Cardiac muscle cell (in vitro differentiated cells and primary cell): ENCODE measurements at regions not wholly inside any gene's neighbourhood (a gene's known extent, or its start where the extent isn't known, plus 50 kb on each side); places are given as distances from the start of the nearest gene placed in this dataset.

Experiments used
- DNase-seq, 2 donors: peaks; one replicate each; pipeline versions ENCODE4 v3.0.0 to v3.0.0-alpha.2; 2010 to 2017; ENCODE audit warnings: low read depth in 1 of 2, low spot score in 1 of 2
- H3K27ac ChIP-seq: fragments of 200-600 bp; sonication (generic); 2 replicates; pipeline ENCODE4 v1.5.1; 2016
- H3K27me3 ChIP-seq: fragments of 200-600 bp; sonication (generic); 2 replicates; pipeline ENCODE4 v1.6.0; 2016; ENCODE audit warnings: control low read depth
- H3K36me3 ChIP-seq: fragments of 200-600 bp; sonication (generic); 2 replicates; pipeline ENCODE4 v1.5.1; 2016; ENCODE audit warnings: control low read depth
- H3K4me1 ChIP-seq: fragments of 200-600 bp; sonication (generic); 2 replicates; pipeline ENCODE4 v1.8.1; 2017; ENCODE audit warnings: low read depth, mild to moderate bottlenecking, mixed run types
- H3K4me3 ChIP-seq: fragments of 200-600 bp; sonication (generic); 2 replicates; pipeline ENCODE4 v1.5.1; 2016; ENCODE audit warnings: mild to moderate bottlenecking
- H3K9me3 ChIP-seq: fragments of 200-600 bp; sonication (generic); 2 replicates; pipeline ENCODE4 v1.5.1; 2017; ENCODE audit warnings: low read depth, mild to moderate bottlenecking, control low read depth
- CTCF ChIP-seq: IDR thresholded peaks from 2 replicates; pipeline ENCODE4 v1.5.1; 2012; ENCODE audit warnings: low read depth, mild to moderate bottlenecking, low read length

- no peaks in the 10 kb centered on the region for H3K9me3 ChIP-seq
- H3K36me3 ChIP-seq, result no peaks in the 10 kb centered on the region
- H3K4me3 ChIP-seq, result no peak overlapping the region
- no peak for TF ChIP-seq CTCF
- no peaks in the 10 kb centered on the region for H3K4me1 ChIP-seq
- H3K27ac ChIP-seq, result no peak overlapping the region
- H3K27me3 ChIP-seq, result no peaks in the 10 kb centered on the region
- DNase-seq, result no peak
Observed at GRCh38 chr4:81356621-81357020, 115.1 kb downstream of the RASGEF1B start.

DNA sequence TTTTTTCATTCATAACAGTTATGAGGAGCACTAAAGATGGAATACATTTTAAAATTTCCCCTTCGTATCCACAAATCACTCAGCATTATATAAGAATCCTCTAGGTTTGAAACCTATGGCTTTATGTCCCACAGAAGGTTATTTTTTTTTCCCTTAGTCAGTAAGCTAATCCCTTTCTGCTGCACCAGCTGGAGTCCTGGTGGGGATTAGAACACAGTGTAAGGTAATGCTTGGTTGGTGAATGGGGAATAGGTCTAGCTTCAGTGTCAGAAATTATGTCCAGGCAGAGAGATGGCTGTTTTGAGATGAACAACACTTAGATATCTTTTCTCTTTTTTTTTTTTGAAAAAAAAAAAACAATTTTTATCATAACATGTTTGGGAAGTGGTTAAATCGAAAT, 116.6 kb downstream of the RASGEF1B start:
- Histone ChIP-seq H3K4me1 (no peaks in the 10 kb centered on the region), H3K36me3 (no peaks in the 10 kb centered on the region), H3K27me3 (no peaks in the 10 kb centered on the region), H3K4me3 (no peak overlapping the region), H3K27ac (no peak overlapping the region), H3K9me3 (no peaks in the 10 kb centered on the region)
- TF ChIP-seq CTCF, result no peak
- no peak for DNase-seq

DNA sequence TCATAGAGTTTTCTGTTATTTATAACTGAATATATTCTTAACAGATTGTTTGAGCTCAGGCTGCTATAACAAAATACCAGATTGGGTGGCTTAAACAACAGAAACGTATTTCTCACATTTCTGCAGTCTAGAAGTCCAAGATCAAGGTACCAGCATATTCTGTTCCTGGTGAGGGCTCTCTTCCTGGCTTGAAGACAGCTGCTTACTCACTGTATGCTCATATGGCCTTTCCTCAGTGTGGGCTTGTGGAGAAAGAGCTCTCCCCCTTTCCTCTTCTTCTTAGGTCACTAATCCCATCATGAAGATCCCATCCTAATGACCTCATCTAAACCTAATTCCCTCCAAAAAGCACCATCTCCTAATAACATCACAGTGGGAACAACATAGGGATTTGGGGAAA, 117.8 kb downstream of the RASGEF1B start:
- Histone ChIP-seq H3K36me3 (no peaks in the 10 kb centered on the region), H3K27me3 (no peaks in the 10 kb centered on the region), H3K4me3 (no peak overlapping the region), H3K4me1 (no peaks in the 10 kb centered on the region), H3K9me3 (no peaks in the 10 kb centered on the region), H3K27ac (no peak overlapping the region)
- TF ChIP-seq CTCF, result no peak
- DNase-seq, result no peak

- Histone ChIP-seq H3K4me1 (no peaks in the 10 kb centered on the region), H3K27ac (no peak overlapping the region), H3K36me3 (no peaks in the 10 kb centered on the region), H3K27me3 (no peaks in the 10 kb centered on the region), H3K9me3 (no peaks in the 10 kb centered on the region), H3K4me3 (no peak overlapping the region)
- DNase-seq, result peak in 1 of 2 donors; percentile 40
- TF ChIP-seq CTCF, result no peak
Observed at GRCh38 chr4:81352446-81352835, 119.3 kb downstream of the RASGEF1B start.

GRCh38 chr4:81351654-81352445, 119.9 kb downstream of the RASGEF1B start:
- peak; percentile 91 for TF ChIP-seq CTCF
- H3K36me3 ChIP-seq, result no peaks in the 10 kb centered on the region
- no peaks in the 10 kb centered on the region for H3K9me3 ChIP-seq
- H3K27me3 ChIP-seq, result no peaks in the 10 kb centered on the region
- peak; percentile 80 to 88 for DNase-seq
- H3K4me1 ChIP-seq, result no peaks in the 10 kb centered on the region
- no peak overlapping the region for H3K4me3 ChIP-seq
- no peak overlapping the region for H3K27ac ChIP-seq

DNA sequence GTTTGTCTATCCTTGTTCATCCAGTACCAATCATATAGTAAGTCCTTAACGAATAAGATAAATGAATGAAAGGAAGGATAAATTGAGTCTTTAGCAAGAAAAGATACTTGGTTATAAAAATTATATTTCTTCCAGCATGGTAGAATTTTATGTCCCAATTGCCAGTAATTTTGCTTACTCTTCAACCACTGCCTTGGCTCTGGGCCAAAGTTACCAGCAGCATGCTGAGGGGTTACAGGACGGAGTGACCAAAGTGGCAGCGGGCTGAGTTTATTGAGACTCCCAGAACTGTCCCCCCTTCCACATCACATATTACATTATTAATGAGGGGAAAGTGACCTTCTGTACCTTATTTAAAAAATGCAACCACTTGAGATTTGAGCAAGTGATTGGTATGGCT, 121.7 kb downstream of the RASGEF1B start:
- H3K4me3 ChIP-seq, result no peak overlapping the region
- H3K4me1 ChIP-seq, result no peaks in the 10 kb centered on the region
- H3K9me3 ChIP-seq, result no peaks in the 10 kb centered on the region
- no peaks in the 10 kb centered on the region for H3K27me3 ChIP-seq
- no peak overlapping the region for H3K27ac ChIP-seq
- TF ChIP-seq CTCF, result no peak
- no peaks in the 10 kb centered on the region for H3K36me3 ChIP-seq
- DNase-seq, result peak in 1 of 2 donors; percentile 35
